ENCODE measurements at regions not wholly inside any gene's neighbourhood (a gene's known extent, or its start where the extent isn't known, plus 50 kb on each side); places are given as distances from the start of the nearest gene placed in this dataset.

- no TSS peak for BruUV-seq (replicated peaks)
- intact Hi-C loops (cut with micrococcal nuclease) (no loop called here), in situ Hi-C loops (cut with MboI) (no loop called here)
- POLR2A ChIA-PET, result interaction anchor here (1.5 kb wide), 1 partner anchor 11 kb away, joined by 5 read pairs; no protein-coding TSS in a partner anchor
- no peaks in the 10 kb centered on the region for H4K20me1 ChIP-seq (replicated peaks; ENCODE audit: control insufficient read depth, insufficient read depth, low read length)
- CTCF ChIA-PET (ENCODE audit: low intra/inter-chr PET ratio), result no interaction called here
- H3K4me3 ChIP-seq, result no peak overlapping the region
- ATAC-seq, result no peak
- DNase-seq (ENCODE audit: extremely low read depth in 1 of 4, low spot score in 3 of 4), result no peak
- 11% methylated on average over 4 of the region's 4 CpGs for WGBS (ENCODE audit: insufficient coverage, low coverage, missing lambda C conversion rate)
- no peaks in the 10 kb centered on the region for H3K9me1 ChIP-seq (ENCODE audit: control insufficient read depth, insufficient read depth, low read length)
- no peak for FAIRE-seq
- no peaks in the 10 kb centered on the region for H3K9me3 ChIP-seq (replicated peaks; ENCODE audit: control insufficient read depth, insufficient read depth, low read depth, low read length)
- peaks cover 0 to 3% of the 10 kb centered on the region in 2 experiments; a peak in 1 of 5 replicates for H3K4me1 ChIP-seq (replicated peaks in 1 of 2; ENCODE audit: control insufficient read depth in 2 of 2, insufficient read depth in 2 of 2, low read length in 2 of 2)
- H3K27ac ChIP-seq (ENCODE audit: extremely low read depth, low read depth, low read length), result no peak overlapping the region
- H3K36me3 ChIP-seq (ENCODE audit: control insufficient read depth, insufficient read depth, low read length), result no peaks in the 10 kb centered on the region
- H3K4me2 ChIP-seq (ENCODE audit: insufficient read depth, low read length), result no peak overlapping the region
- H2AFZ ChIP-seq (ENCODE audit: low read depth, low read length), result no peak overlapping the region
- no peak overlapping the region for H3K9ac ChIP-seq (ENCODE audit: insufficient read depth in 1 of 2, low read depth in 2 of 2, low read length in 2 of 2)
- H3K79me2 ChIP-seq (ENCODE audit: control insufficient read depth, insufficient read depth, low read length), result no peaks in the 10 kb centered on the region
- H3K27me3 ChIP-seq (ENCODE audit: control insufficient read depth in 2 of 2, insufficient read depth in 2 of 2, low read length in 2 of 2), result peaks cover 22 to 58% of the 10 kb centered on the region in 2 experiments; a peak in 3 of 5 replicates
- TF ChIP-seq SIRT6 (IDR thresholded peaks at IDR 0.05; ENCODE audit: low read depth, low read length), result no peak
- no peak for TF ChIP-seq ATF3 (IDR thresholded peaks at IDR 0.05)
- TF ChIP-seq ATF3 (CRISPR knock-in tag; conservative IDR thresholded peaks at IDR 0.05), result no peak
- no peak for TF ChIP-seq ARID4B (CRISPR knock-in tag; IDR thresholded peaks at IDR 0.05)
- TF ChIP-seq DMBX1 (CRISPR knock-in tag; IDR thresholded peaks at IDR 0.05; ENCODE audit: borderline replicate concordance), result no peak
- no peak for TF ChIP-seq MTA2 (IDR thresholded peaks at IDR 0.05; ENCODE audit: low read depth)
- TF ChIP-seq ZNF507 (tag; conservative IDR thresholded peaks at IDR 0.05), result no peak
- TF ChIP-seq ZBTB43 (CRISPR knock-in tag; IDR thresholded peaks at IDR 0.05), result no peak
- no peak for TF ChIP-seq FOXP4 (CRISPR knock-in tag; IDR thresholded peaks at IDR 0.05; ENCODE audit: borderline replicate concordance)
- TF ChIP-seq ZNF239 (CRISPR knock-in tag; IDR thresholded peaks at IDR 0.05), result no peak
- TF ChIP-seq TAF1 (IDR thresholded peaks at IDR 0.05; ENCODE audit: control insufficient read depth, extremely low read depth, insufficient read depth, low read length, severe bottlenecking), result no peak
- no peak for TF ChIP-seq THRAP3 (IDR thresholded peaks at IDR 0.05; ENCODE audit: borderline replicate concordance)
- no peak for TF ChIP-seq NELFE (IDR thresholded peaks at IDR 0.05; ENCODE audit: insufficient read depth, insufficient read length)
- TF ChIP-seq ZNF41 (CRISPR knock-in tag; conservative IDR thresholded peaks at IDR 0.05), result no peak
- TF ChIP-seq ZNF76 (CRISPR knock-in tag; IDR thresholded peaks at IDR 0.05; ENCODE audit: borderline replicate concordance), result no peak
These were observed 400.3 kb upstream of the POU3F1 start for GRCh38 chr1:38446936-38447335.

All from K562 (cell line).